Suprapubic skin (tissue), 4 donors: ENCODE measurements at regions not wholly inside any gene's neighbourhood (a gene's known extent, or its start where the extent isn't known, plus 50 kb on each side); places are given as distances from the start of the nearest gene placed in this dataset.

ENCODE experiments used
- DNase-seq, 2 donors: peaks; one replicate each; pipeline ENCODE4 v3.0.0-alpha.2; 2019; ENCODE audit warnings: low spot score in 2 of 2
- H3K27ac ChIP-seq: fragments of 200-600 bp; sonication (generic); one replicate; pipeline ENCODE4 v1.5.1; 2019
- H3K27me3 ChIP-seq: fragments of 200-600 bp; sonication (generic); one replicate; pipeline ENCODE4 v1.5.1; 2019
- H3K36me3 ChIP-seq: fragments of 200-600 bp; sonication (generic); one replicate; pipeline ENCODE4 v1.5.1; 2019
- H3K4me1 ChIP-seq: fragments of 200-600 bp; sonication (generic); one replicate; pipeline ENCODE4 v1.5.1; 2019
- H3K4me3 ChIP-seq: fragments of 200-600 bp; sonication (generic); one replicate; pipeline ENCODE4 v1.5.1; 2019; ENCODE audit warnings: mild to moderate bottlenecking
- H3K9me3 ChIP-seq: fragments of 200-600 bp; sonication (generic); one replicate; pipeline ENCODE4 v1.5.1; 2019
- EP300 ChIP-seq: sonication (generic); formaldehyde crosslinking; IDR thresholded peaks from one replicate; pipeline ENCODE4 v1.6.1; 2017; ENCODE audit warnings: antibody characterized with exemption
- POLR2A ChIP-seq, 2 donors: fragments of 450-650 bp; IDR thresholded peaks; one replicate each; pipeline ENCODE4 v1.6.1; 2017; ENCODE audit warnings: antibody characterized with exemption in 2 of 2, mild to moderate bottlenecking in 2 of 2, moderate library complexity in 2 of 2
- POLR2AphosphoS5 ChIP-seq, 3 donors: sonication (generic); formaldehyde crosslinking; IDR thresholded peaks; one replicate each; pipeline ENCODE4 v1.6.1; 2017; ENCODE audit warnings: antibody characterized with exemption in 3 of 3
- WGBS: methylation state at CpG from one replicate; pipeline ENCODE4 v1.1.5; 2018; 5-methylcytosine and 5-hydroxymethylcytosine counted together
- TF ChIP-seq, protein P1 (sequence below), 2 donors: fragments of 200-600 bp in 1 of 2; fragments of 450-650 bp in 1 of 2; sonication (generic) in 1 of 2; IDR thresholded peaks; one replicate each; pipeline ENCODE4 v1.5.1; 2016 to 2019; ENCODE audit warnings: antibody characterized with exemption in 2 of 2, mild to moderate bottlenecking in 1 of 2, moderate library complexity in 1 of 2

GRCh38 chr1:219441884-219442283, 171.0 kb downstream of the ZC3H11B start:
- Histone ChIP-seq H3K27ac (no peak overlapping the region), H3K27me3 (no peaks in the 10 kb centered on the region), H3K4me1 (no peaks in the 10 kb centered on the region), H3K4me3 (no peak overlapping the region), H3K36me3 (no peaks in the 10 kb centered on the region), H3K9me3 (no peaks in the 10 kb centered on the region)
- TF ChIP-seq POLR2AphosphoS5 (IDR thresholded peaks at IDR 0.05) (no peak), POLR2A (IDR thresholded peaks at IDR 0.05) (no peak), EP300 (no peak)
- TF ChIP-seq, protein P1, sequence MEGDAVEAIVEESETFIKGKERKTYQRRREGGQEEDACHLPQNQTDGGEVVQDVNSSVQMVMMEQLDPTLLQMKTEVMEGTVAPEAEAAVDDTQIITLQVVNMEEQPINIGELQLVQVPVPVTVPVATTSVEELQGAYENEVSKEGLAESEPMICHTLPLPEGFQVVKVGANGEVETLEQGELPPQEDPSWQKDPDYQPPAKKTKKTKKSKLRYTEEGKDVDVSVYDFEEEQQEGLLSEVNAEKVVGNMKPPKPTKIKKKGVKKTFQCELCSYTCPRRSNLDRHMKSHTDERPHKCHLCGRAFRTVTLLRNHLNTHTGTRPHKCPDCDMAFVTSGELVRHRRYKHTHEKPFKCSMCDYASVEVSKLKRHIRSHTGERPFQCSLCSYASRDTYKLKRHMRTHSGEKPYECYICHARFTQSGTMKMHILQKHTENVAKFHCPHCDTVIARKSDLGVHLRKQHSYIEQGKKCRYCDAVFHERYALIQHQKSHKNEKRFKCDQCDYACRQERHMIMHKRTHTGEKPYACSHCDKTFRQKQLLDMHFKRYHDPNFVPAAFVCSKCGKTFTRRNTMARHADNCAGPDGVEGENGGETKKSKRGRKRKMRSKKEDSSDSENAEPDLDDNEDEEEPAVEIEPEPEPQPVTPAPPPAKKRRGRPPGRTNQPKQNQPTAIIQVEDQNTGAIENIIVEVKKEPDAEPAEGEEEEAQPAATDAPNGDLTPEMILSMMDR (IDR thresholded peaks at IDR 0.05), result no peak
- DNase-seq, result no peak

DNA sequence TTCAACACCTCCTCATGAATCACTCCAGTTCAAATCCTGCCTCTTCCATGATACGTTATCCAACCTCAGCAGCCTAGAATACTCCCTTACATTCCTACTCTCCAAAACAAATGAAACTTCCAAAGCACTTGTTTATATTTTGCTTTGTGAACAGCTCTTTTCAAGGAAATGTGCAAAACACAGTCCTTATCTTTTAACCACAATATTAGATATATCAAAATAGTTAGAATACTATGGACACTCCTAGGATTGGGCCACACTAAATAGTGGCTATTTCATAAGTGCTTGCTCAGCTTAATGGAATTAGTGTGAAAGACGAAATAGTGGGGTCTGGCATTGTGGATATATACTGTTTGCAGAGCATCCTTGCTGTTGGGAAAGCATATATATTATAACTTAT, 173.5 kb downstream of the ZC3H11B start:
- no peak overlapping the region for H3K4me3 ChIP-seq
- 90% methylated on average over 2 of the region's 2 CpGs for WGBS
- TF ChIP-seq EP300 (no peak), POLR2AphosphoS5 (IDR thresholded peaks at IDR 0.05) (no peak), POLR2A (IDR thresholded peaks at IDR 0.05) (no peak)
- TF ChIP-seq, protein P1 (IDR thresholded peaks at IDR 0.05), result no peak

GRCh38 chr1:219438386-219438785, 174.5 kb downstream of the ZC3H11B start:
- H3K27ac ChIP-seq, result no peak overlapping the region
- H3K9me3 ChIP-seq, result no peaks in the 10 kb centered on the region
- TF ChIP-seq POLR2A (IDR thresholded peaks at IDR 0.05), result no peak
- TF ChIP-seq EP300, result no peak
- TF ChIP-seq, protein P1 (IDR thresholded peaks at IDR 0.05), result no peak
- peaks cover 6% of the 10 kb centered on the region for H3K4me1 ChIP-seq
- no peaks in the 10 kb centered on the region for H3K36me3 ChIP-seq
- no peaks in the 10 kb centered on the region for H3K27me3 ChIP-seq
- WGBS, result 57% methylated on average over 3 of the region's 3 CpGs
- DNase-seq, result no peak
- H3K4me3 ChIP-seq, result no peak overlapping the region

More for the DNA sequence above, 173.5 kb downstream of the ZC3H11B start:
- DNase-seq, result no peak
- no peaks in the 10 kb centered on the region for H3K36me3 ChIP-seq
- H3K9me3 ChIP-seq, result no peaks in the 10 kb centered on the region
- H3K4me1 ChIP-seq, result peaks cover 5% of the 10 kb centered on the region
- no peak overlapping the region for H3K27ac ChIP-seq
- no peaks in the 10 kb centered on the region for H3K27me3 ChIP-seq

GRCh38 chr1:219434923-219435297, 178.0 kb downstream of the ZC3H11B start:
- H3K4me1 ChIP-seq, result peaks cover 6% of the 10 kb centered on the region
- no peak overlapping the region for H3K27ac ChIP-seq
- TF ChIP-seq, protein P1 (IDR thresholded peaks at IDR 0.05), result no peak
- TF ChIP-seq POLR2AphosphoS5 (IDR thresholded peaks at IDR 0.05) (no peak), POLR2A (IDR thresholded peaks at IDR 0.05) (no peak), EP300 (no peak)
- H3K27me3 ChIP-seq, result no peaks in the 10 kb centered on the region
- no peaks in the 10 kb centered on the region for H3K36me3 ChIP-seq
- H3K9me3 ChIP-seq, result no peaks in the 10 kb centered on the region
- H3K4me3 ChIP-seq, result no peak overlapping the region
- no peak for DNase-seq
- 81% methylated on average over 2 of the region's 2 CpGs for WGBS

DNA sequence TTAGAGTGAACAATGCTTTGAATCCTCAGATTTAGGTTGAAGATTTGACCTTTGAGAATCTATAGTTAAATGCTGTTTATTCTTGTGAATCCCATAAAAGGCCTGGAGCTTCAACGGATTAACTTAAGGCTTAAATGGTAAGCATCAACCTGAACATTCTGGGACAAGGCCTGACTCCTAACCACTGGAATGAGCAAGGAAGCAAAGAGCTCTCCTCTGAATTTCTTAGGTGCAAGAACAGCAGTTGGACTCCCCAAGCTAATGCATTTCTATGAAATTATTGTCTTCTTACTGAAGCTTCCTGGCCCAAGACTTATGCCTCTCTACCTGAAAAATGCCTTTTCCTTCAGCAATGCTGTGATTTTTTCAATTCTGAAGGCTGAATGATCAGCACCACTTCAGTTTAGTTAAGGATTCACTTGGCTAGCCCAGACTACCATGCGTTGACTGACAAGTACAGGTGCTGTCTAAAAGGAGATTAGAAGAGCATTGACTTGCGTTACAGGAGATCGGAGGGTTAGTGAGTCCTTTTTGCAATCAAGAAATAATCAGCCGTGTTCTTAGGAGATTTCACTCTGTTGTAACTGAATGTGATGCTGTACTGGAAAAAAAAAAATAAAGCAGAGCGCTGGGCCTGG, 178.5 kb downstream of the ZC3H11B start:
- no peak for DNase-seq
- peaks cover 6% of the 10 kb centered on the region for H3K4me1 ChIP-seq
- TF ChIP-seq POLR2A (IDR thresholded peaks at IDR 0.05) (no peak), POLR2AphosphoS5 (IDR thresholded peaks at IDR 0.05) (no peak), EP300 (no peak)
- TF ChIP-seq, protein P1 (IDR thresholded peaks at IDR 0.05), result no peak
- 86% methylated on average over 6 of the region's 6 CpGs for WGBS
- H3K4me3 ChIP-seq, result no peak overlapping the region
- no peaks in the 10 kb centered on the region for H3K27me3 ChIP-seq
- H3K36me3 ChIP-seq, result no peaks in the 10 kb centered on the region
- H3K27ac ChIP-seq, result no peak overlapping the region
- no peaks in the 10 kb centered on the region for H3K9me3 ChIP-seq
